ENCODE measurements at regions not wholly inside any gene's neighbourhood (a gene's known extent, or its start where the extent isn't known, plus 50 kb on each side); places are given as distances from the start of the nearest gene placed in this dataset.

- TF ChIP-seq CTCF (IDR thresholded peaks at IDR 0.05; ENCODE audit: low read depth, low read length) (no peak), POLR2A (IDR thresholded peaks at IDR 0.05; ENCODE audit: extremely low read depth, insufficient read length) (no peak), MAX (IDR thresholded peaks at IDR 0.05; ENCODE audit: low read depth, low read length) (no peak)
Measured at GRCh38 chr1:30012455-30013440, 710.6 kb downstream of the MATN1 start.

Data from NB4 (cell line).